HEK293 (cell line): ENCODE measurements at regions not wholly inside any gene's neighbourhood (a gene's known extent, or its start where the extent isn't known, plus 50 kb on each side); places are given as distances from the start of the nearest gene placed in this dataset.

Experiments
- FEZF1 ChIP-seq: fragments of 450-650 bp; formaldehyde crosslinking; IDR thresholded peaks from 2 replicates; pipeline ENCODE4 v1.5.1; 2016; ENCODE audit warnings: missing biosample characterization, missing genetic modification characterization
- OSR2 ChIP-seq: fragments of 450-650 bp; formaldehyde crosslinking; IDR thresholded peaks from 2 replicates; pipeline ENCODE4 v1.5.1; 2016; ENCODE audit warnings: missing biosample characterization, missing genetic modification characterization
- PRDM10 ChIP-seq: fragments of 450-650 bp; formaldehyde crosslinking; IDR thresholded peaks from 2 replicates; pipeline ENCODE4 v1.5.1; 2016; ENCODE audit warnings: missing biosample characterization, missing genetic modification characterization
- SP2 ChIP-seq: fragments of 450-650 bp; formaldehyde crosslinking; IDR thresholded peaks from 2 replicates; pipeline ENCODE4 v1.5.1; 2016; ENCODE audit warnings: missing biosample characterization, missing genetic modification characterization
- TSHZ1 ChIP-seq: fragments of 450-650 bp; formaldehyde crosslinking; IDR thresholded peaks from 2 replicates; pipeline ENCODE4 v1.5.1; 2016; ENCODE audit warnings: missing biosample characterization, missing genetic modification characterization, borderline replicate concordance
- WT1 ChIP-seq: fragments of 450-650 bp; formaldehyde crosslinking; IDR thresholded peaks from 2 replicates; pipeline ENCODE4 v1.5.1; 2016; ENCODE audit warnings: missing biosample characterization, missing genetic modification characterization
- ZBTB17 ChIP-seq: fragments of 450-650 bp; formaldehyde crosslinking; IDR thresholded peaks from 2 replicates; pipeline ENCODE4 v1.5.1; 2016; ENCODE audit warnings: missing biosample characterization, missing genetic modification characterization
- ZBTB48 ChIP-seq: fragments of 450-650 bp; formaldehyde crosslinking; IDR thresholded peaks from 2 replicates; pipeline ENCODE4 v1.5.1; 2016; ENCODE audit warnings: missing biosample characterization, missing genetic modification characterization
- ZNF169 ChIP-seq: fragments of 450-650 bp; formaldehyde crosslinking; IDR thresholded peaks from 2 replicates; pipeline ENCODE4 v1.5.1; 2016; ENCODE audit warnings: missing biosample characterization, missing genetic modification characterization
- ZNF2 ChIP-seq: fragments of 450-650 bp; formaldehyde crosslinking; IDR thresholded peaks from 2 replicates; pipeline ENCODE4 v1.5.1; 2016; ENCODE audit warnings: missing biosample characterization, missing genetic modification characterization
- ZNF394 ChIP-seq: fragments of 450-650 bp; formaldehyde crosslinking; IDR thresholded peaks from 2 replicates; pipeline ENCODE4 v1.5.1; 2016; ENCODE audit warnings: missing biosample characterization, missing genetic modification characterization, mild to moderate bottlenecking, moderate library complexity, borderline replicate concordance
- ZNF600 ChIP-seq: fragments of 450-650 bp; formaldehyde crosslinking; IDR thresholded peaks from 2 replicates; pipeline ENCODE4 v1.5.1; 2016; ENCODE audit warnings: missing biosample characterization, missing genetic modification characterization
- ZNF639 ChIP-seq: fragments of 450-650 bp; formaldehyde crosslinking; IDR thresholded peaks from 2 replicates; pipeline ENCODE4 v1.5.1; 2016; ENCODE audit warnings: missing biosample characterization, missing genetic modification characterization
- ZNF792 ChIP-seq: fragments of 450-650 bp; formaldehyde crosslinking; IDR thresholded peaks from 2 replicates; pipeline ENCODE4 v1.5.1; 2016; ENCODE audit warnings: missing biosample characterization, missing genetic modification characterization
- ZSCAN23 ChIP-seq: fragments of 450-650 bp; formaldehyde crosslinking; IDR thresholded peaks from 2 replicates; pipeline ENCODE4 v1.5.1; 2016; ENCODE audit warnings: missing biosample characterization, missing genetic modification characterization
- ZXDB ChIP-seq: fragments of 450-650 bp; formaldehyde crosslinking; IDR thresholded peaks from 2 replicates; pipeline ENCODE4 v1.5.1; 2016; ENCODE audit warnings: missing biosample characterization, missing genetic modification characterization
- TF ChIP-seq, protein P1 (sequence below): fragments of 450-650 bp; formaldehyde crosslinking; IDR thresholded peaks from 2 replicates; pipeline ENCODE4 v1.5.1; 2017; ENCODE audit warnings: missing biosample characterization, missing genetic modification characterization

DNA sequence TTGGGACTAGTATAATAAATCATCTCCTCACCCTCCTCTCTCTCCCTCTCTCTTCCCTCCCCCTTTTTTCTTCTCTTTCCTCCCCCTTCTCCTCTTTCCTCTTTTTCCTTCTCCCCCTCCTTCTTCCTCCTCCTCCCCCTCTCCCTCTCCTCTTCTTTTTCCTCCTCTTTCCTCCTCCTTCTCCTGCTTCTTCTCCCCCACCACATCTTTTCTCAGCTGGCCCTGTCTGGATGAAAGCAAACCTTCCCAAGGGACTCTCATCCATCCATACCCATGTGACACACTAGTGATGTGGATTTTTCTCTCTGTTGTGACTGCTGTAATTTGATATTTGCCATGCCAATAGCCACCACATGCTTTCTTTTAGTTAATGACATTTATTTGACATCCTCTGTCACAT is 127.2 kb downstream of the EBLN2 start (continued):
- peak; percentile 11; the same call in 1 of the 2 replicates for TF ChIP-seq SP2 (tag by site-specific recombination)
- TF ChIP-seq, protein P1, sequence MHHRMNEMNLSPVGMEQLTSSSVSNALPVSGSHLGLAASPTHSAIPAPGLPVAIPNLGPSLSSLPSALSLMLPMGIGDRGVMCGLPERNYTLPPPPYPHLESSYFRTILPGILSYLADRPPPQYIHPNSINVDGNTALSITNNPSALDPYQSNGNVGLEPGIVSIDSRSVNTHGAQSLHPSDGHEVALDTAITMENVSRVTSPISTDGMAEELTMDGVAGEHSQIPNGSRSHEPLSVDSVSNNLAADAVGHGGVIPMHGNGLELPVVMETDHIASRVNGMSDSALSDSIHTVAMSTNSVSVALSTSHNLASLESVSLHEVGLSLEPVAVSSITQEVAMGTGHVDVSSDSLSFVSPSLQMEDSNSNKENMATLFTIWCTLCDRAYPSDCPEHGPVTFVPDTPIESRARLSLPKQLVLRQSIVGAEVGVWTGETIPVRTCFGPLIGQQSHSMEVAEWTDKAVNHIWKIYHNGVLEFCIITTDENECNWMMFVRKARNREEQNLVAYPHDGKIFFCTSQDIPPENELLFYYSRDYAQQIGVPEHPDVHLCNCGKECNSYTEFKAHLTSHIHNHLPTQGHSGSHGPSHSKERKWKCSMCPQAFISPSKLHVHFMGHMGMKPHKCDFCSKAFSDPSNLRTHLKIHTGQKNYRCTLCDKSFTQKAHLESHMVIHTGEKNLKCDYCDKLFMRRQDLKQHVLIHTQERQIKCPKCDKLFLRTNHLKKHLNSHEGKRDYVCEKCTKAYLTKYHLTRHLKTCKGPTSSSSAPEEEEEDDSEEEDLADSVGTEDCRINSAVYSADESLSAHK: peak; percentile 79
- 0 out of 2 replicates have a peak, but pooled peaks have one; percentile 15 for TF ChIP-seq ZNF2
- TF ChIP-seq ZNF600: peak; percentile 76
- TF ChIP-seq ZNF792 (tag by site-specific recombination): no peak
- peak; percentile 85 for TF ChIP-seq ZBTB17 (tag by site-specific recombination)
- 0 out of 2 replicates have a peak, but pooled peaks have one; percentile 47 for TF ChIP-seq ZXDB (tag by site-specific recombination)
- peak; percentile 92 for TF ChIP-seq WT1 (tag by site-specific recombination)
- 0 out of 2 replicates have a peak, but pooled peaks have one; percentile 36 for TF ChIP-seq ZSCAN23 (tag by site-specific recombination)
- 0 out of 2 replicates have a peak, but pooled peaks have one; percentile 24 for TF ChIP-seq ZNF394 (tag by site-specific recombination)
- peak; percentile 52 for TF ChIP-seq OSR2 (tag by site-specific recombination)
- TF ChIP-seq TSHZ1: peak; percentile 66
- 0 out of 2 replicates have a peak, but pooled peaks have one; percentile 50 for TF ChIP-seq FEZF1 (tag by site-specific recombination)
- peak; percentile 54; the same call in 1 of the 2 replicates for TF ChIP-seq ZBTB48 (tag by site-specific recombination)
- TF ChIP-seq PRDM10: peak; percentile 35; the same call in 1 of the 2 replicates
- TF ChIP-seq ZNF169 (tag by site-specific recombination): no peak
- TF ChIP-seq ZNF639 (tag by site-specific recombination): peak; percentile 43
